ENCODE measurements at regions not wholly inside any gene's neighbourhood (a gene's known extent, or its start where the extent isn't known, plus 50 kb on each side); places are given as distances from the start of the nearest gene placed in this dataset.

DNA sequence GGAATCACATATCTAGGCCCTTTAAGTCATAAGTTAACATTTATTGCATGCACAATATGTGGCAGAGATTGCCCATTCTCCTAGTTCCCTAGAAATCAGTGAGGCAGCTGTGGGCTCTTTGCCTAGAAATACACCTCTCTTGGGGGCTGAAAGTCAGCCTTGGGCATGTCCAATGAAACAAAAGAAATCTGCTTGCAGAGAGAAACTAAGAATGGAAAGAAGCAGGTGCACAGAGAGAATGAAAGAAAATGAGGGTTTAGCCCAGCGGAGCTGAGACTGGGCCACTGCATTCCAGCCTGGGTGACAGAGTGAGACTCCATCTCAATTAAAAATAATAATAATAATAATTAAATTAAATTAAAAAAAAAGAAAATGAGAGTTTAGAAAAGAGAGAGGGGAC lies 57.3 kb upstream of the DAB2 start:
- Histone ChIP-seq H3K9me3 (no peaks in the 10 kb centered on the region), H3K27ac (no peak overlapping the region), H3K4me3 (no peak overlapping the region), H3K4me1 (peaks cover 0 to 8% (median 1%) of the 10 kb centered on the region in 12 donors), H3K36me3 (no peaks in the 10 kb centered on the region), H3K27me3 (no peaks in the 10 kb centered on the region)
- intact Hi-C loops (cut with DNase I), result no loop called here
- DNase-seq (no peak), ATAC-seq (no peak)
- 91 to 100% (median 98%) methylated on average over 1 of the region's 1 CpG for WGBS, 4 donors
- TF ChIP-seq, protein P1, sequence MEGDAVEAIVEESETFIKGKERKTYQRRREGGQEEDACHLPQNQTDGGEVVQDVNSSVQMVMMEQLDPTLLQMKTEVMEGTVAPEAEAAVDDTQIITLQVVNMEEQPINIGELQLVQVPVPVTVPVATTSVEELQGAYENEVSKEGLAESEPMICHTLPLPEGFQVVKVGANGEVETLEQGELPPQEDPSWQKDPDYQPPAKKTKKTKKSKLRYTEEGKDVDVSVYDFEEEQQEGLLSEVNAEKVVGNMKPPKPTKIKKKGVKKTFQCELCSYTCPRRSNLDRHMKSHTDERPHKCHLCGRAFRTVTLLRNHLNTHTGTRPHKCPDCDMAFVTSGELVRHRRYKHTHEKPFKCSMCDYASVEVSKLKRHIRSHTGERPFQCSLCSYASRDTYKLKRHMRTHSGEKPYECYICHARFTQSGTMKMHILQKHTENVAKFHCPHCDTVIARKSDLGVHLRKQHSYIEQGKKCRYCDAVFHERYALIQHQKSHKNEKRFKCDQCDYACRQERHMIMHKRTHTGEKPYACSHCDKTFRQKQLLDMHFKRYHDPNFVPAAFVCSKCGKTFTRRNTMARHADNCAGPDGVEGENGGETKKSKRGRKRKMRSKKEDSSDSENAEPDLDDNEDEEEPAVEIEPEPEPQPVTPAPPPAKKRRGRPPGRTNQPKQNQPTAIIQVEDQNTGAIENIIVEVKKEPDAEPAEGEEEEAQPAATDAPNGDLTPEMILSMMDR (IDR thresholded peaks at IDR 0.05), result no peak
- no peak for TF ChIP-seq POLR2A (IDR thresholded peaks at IDR 0.05)

DNA sequence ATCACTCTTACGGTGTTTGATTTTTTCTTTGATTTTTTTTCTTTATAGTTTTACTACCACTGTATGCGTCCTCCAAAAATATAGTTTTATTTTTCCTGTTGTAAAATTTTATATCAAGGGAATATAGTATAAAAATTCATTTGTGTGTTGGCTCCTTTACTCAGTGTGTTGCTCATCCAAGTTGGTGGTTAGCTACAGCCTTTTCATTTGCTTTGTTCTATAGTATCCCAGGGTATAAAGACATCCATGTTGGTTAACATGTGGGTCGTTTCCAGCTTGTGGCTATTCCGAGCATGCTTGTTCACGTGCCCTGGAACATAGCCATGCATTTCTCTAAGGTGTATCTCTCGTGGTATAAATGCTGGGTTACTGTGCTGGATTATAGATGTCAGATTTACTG lies 54.8 kb upstream of the DAB2 start:
- ATAC-seq (no peak), DNase-seq (no peak)
- H3K27ac ChIP-seq, result no peak overlapping the region
- H3K36me3 ChIP-seq, result no peaks in the 10 kb centered on the region
- intact Hi-C loops (cut with DNase I), result no loop called here
- H3K4me3 ChIP-seq, result no peak overlapping the region
- H3K27me3 ChIP-seq, result no peaks in the 10 kb centered on the region
- no peaks in the 10 kb centered on the region for H3K9me3 ChIP-seq
- WGBS, 4 donors, result 70 to 77% (median 73%) methylated on average over 6 of the region's 6 CpGs
- H3K4me1 ChIP-seq, result peaks cover 0 to 24% (median 1%) of the 10 kb centered on the region in 12 donors
- TF ChIP-seq, protein P1 (IDR thresholded peaks at IDR 0.05), result no peak
- no peak for TF ChIP-seq POLR2A (IDR thresholded peaks at IDR 0.05)

DNA sequence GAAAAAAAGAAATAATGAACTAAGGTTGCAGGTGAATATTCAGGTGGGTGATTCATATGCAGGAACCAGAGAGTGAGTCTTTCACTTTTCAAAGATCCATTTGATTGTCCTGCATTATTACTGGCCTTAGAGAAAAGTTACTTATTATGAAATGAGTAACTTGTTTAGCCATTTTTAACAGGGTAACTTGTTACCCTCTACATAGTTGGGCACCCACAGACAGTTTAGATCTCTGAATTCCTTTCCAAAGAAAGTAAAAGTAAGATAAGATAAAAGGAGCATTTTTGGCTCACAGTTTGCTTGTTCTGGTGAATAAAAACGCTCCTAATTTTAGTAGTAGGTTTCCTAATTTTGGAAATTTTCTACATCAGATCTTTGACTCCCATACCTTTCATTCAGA lies 54.1 kb upstream of the DAB2 start:
- H3K4me3 ChIP-seq, result no peak overlapping the region
- H3K9me3 ChIP-seq, result no peaks in the 10 kb centered on the region
- no peak overlapping the region for H3K27ac ChIP-seq
- intact Hi-C loops (cut with DNase I), result no loop called here
- H3K4me1 ChIP-seq, result peaks cover 0 to 24% (median 1%) of the 10 kb centered on the region in 12 donors
- no peak for TF ChIP-seq POLR2A (IDR thresholded peaks at IDR 0.05)
- TF ChIP-seq, protein P1 (IDR thresholded peaks at IDR 0.05), result no peak
- no peak for ATAC-seq
- WGBS, 4 donors, result 0 to 2% (median 0%) methylated on average over 1 of the region's 1 CpG
- H3K36me3 ChIP-seq, result no peaks in the 10 kb centered on the region
- H3K27me3 ChIP-seq, result no peaks in the 10 kb centered on the region
- no peak for DNase-seq

DNA sequence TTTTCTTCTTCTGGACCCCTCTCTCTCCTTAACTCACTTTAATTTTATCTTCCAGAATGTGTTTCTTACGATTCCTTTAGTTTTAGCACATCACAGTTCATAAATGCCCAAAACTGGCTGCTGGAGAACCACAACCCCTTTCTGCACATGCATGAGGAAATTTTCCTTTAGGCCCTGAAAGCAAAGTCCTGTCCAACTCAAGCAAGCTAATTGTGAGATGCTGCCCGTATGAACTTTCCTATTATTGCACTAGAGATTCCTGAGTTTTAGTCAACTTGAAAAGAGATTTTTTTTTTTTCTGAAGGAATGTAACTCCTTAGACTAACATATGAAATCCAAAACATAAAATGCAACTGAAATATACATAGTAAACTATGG lies 52.1 kb upstream of the DAB2 start:
- H3K27me3 ChIP-seq, result no peaks in the 10 kb centered on the region
- no peak overlapping the region for H3K4me3 ChIP-seq
- DNase-seq (no peak), ATAC-seq (no peak)
- peaks cover 0 to 24% (median 1%) of the 10 kb centered on the region in 12 donors for H3K4me1 ChIP-seq
- WGBS, 4 donors, result 86 to 95% (median 91%) methylated on average over 2 of the region's 2 CpGs
- no peaks in the 10 kb centered on the region for H3K9me3 ChIP-seq
- intact Hi-C loops (cut with DNase I), result no loop called here
- TF ChIP-seq, protein P1 (IDR thresholded peaks at IDR 0.05), result no peak
- no peak for TF ChIP-seq POLR2A (IDR thresholded peaks at IDR 0.05)
- H3K36me3 ChIP-seq, result no peaks in the 10 kb centered on the region
- H3K27ac ChIP-seq, result no peak overlapping the region

Data from heart left ventricle (tissue), 16 donors.